Calu3 (cell line): ENCODE measurements at regions not wholly inside any gene's neighbourhood (a gene's known extent, or its start where the extent isn't known, plus 50 kb on each side); places are given as distances from the start of the nearest gene placed in this dataset.

Source experiments
- BruUV-seq: library from RNA; stranded (reverse); fragments of 400-500 nt; replicated peaks from 2 replicates; lab custom pipeline; 2021; lab: Mats Ljungman, UMichigan
- CTCF ChIA-PET: fragments of 300-600 bp; sonication (Branson Sonifier 250); formaldehyde crosslinking; loops from one replicate; lab custom pipeline; 2022; ENCODE audit warnings: antibody characterized with exemption; lab: Charles Lee
- DNase-seq: peaks from one replicate; pipeline ENCODE4 v3.0.0; 2022
- H3K27ac Mint-ChIP-seq: one replicate; pipeline ENCODE4 v1.8.0; 2022; ENCODE audit warnings: mixed read lengths; ENCODE audit not compliant: unreplicated experiment
- H3K27me3 Mint-ChIP-seq: one replicate; pipeline ENCODE4 v1.8.0; 2022; ENCODE audit warnings: mixed read lengths; ENCODE audit not compliant: unreplicated experiment
- H3K36me3 Mint-ChIP-seq: one replicate; pipeline ENCODE4 v1.8.0; 2022; ENCODE audit warnings: mild to moderate bottlenecking, moderate library complexity, mixed read lengths; ENCODE audit not compliant: insufficient read depth, unreplicated experiment
- H3K4me1 Mint-ChIP-seq: one replicate; pipeline ENCODE4 v1.8.0; 2022; ENCODE audit warnings: mild to moderate bottlenecking, low read depth, mixed read lengths; ENCODE audit not compliant: unreplicated experiment
- H3K4me3 Mint-ChIP-seq: one replicate; pipeline ENCODE4 v1.8.0; 2022; ENCODE audit warnings: mild to moderate bottlenecking, low read depth, moderate library complexity, mixed read lengths; ENCODE audit not compliant: unreplicated experiment
- H3K9me3 Mint-ChIP-seq: one replicate; pipeline ENCODE4 v1.8.0; 2022; ENCODE audit warnings: low read depth, mixed read lengths; ENCODE audit not compliant: unreplicated experiment
- CTCF ChIP-seq: fragments of 200-600 bp; IDR thresholded peaks from one replicate; pipeline ENCODE4 v1.8.0; 2022; ENCODE audit warnings: antibody characterized with exemption; ENCODE audit not compliant: unreplicated experiment
- intact Hi-C: fragments of 100-400 bp; cut with micrococcal nuclease; formaldehyde crosslinking; loops from one replicate; pipeline ENCODE4 v1.10.0; 2022; ENCODE audit not compliant: unreplicated experiment

- no peak for DNase-seq
- no peak for TF ChIP-seq CTCF
- BruUV-seq, result no TSS peak
- Mint-ChIP-seq H3K9me3 (no peaks in the 10 kb centered on the region), H3K4me3 (no peak overlapping the region), H3K27ac (no peak overlapping the region), H3K27me3 (no peaks in the 10 kb centered on the region), H3K36me3 (no peaks in the 10 kb centered on the region), H3K4me1 (no peaks in the 10 kb centered on the region)
- intact Hi-C loops, result no loop called here
- CTCF ChIA-PET, result no interaction called here
These were observed 435.5 kb downstream of the RAB38 start for GRCh38 chr11:87739766-87740165.

DNA sequence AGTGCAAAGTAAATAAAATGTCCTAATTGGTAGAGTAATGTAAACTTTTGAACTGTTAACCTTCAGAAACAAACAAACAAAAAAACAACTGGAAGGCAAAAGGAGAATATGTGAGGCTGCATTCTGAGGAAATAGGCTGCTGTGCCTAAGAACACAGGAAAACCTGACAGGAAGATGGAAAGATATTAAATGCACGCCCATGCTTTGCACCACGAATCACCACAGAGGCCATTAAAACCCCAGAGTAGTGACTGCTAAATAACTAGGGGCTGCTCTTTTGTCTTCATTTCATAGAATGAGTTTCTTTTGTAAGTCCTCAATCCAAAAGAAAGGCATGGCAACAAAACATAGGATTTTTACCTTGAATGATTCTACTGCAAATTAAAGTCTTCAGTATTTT, 436.0 kb downstream of the RAB38 start:
- CTCF ChIA-PET, result no interaction called here
- no peak overlapping the region for H3K4me3 Mint-ChIP-seq
- BruUV-seq, result no TSS peak
- no peak overlapping the region for H3K27ac Mint-ChIP-seq
- intact Hi-C loops, result no loop called here
- no peaks in the 10 kb centered on the region for H3K27me3 Mint-ChIP-seq
- H3K9me3 Mint-ChIP-seq, result no peaks in the 10 kb centered on the region
- TF ChIP-seq CTCF, result no peak
- H3K36me3 Mint-ChIP-seq, result no peaks in the 10 kb centered on the region
- no peak for DNase-seq
- H3K4me1 Mint-ChIP-seq, result no peaks in the 10 kb centered on the region

- Mint-ChIP-seq H3K9me3 (no peaks in the 10 kb centered on the region), H3K27ac (no peak overlapping the region), H3K4me1 (no peaks in the 10 kb centered on the region), H3K36me3 (no peaks in the 10 kb centered on the region), H3K4me3 (no peak overlapping the region), H3K27me3 (no peaks in the 10 kb centered on the region)
- no TSS peak for BruUV-seq
- intact Hi-C loops, result no loop called here
- no peak for DNase-seq
- TF ChIP-seq CTCF, result no peak
- CTCF ChIA-PET, result no interaction called here
These were observed 438.3 kb downstream of the RAB38 start for GRCh38 chr11:87736928-87737327.

GRCh38 chr11:87726506-87726905, 448.7 kb downstream of the RAB38 start:
- no TSS peak for BruUV-seq
- no peaks in the 10 kb centered on the region for H3K36me3 Mint-ChIP-seq
- no peak overlapping the region for H3K27ac Mint-ChIP-seq
- no peak for TF ChIP-seq CTCF
- no peaks in the 10 kb centered on the region for H3K9me3 Mint-ChIP-seq
- peaks cover 6% of the 10 kb centered on the region for H3K4me1 Mint-ChIP-seq
- H3K4me3 Mint-ChIP-seq, result no peak overlapping the region
- intact Hi-C loops, result loop anchor here (10.0 kb wide), 1 partner anchor 828 kb away; no protein-coding TSS in a partner anchor
- peaks cover 11% of the 10 kb centered on the region for H3K27me3 Mint-ChIP-seq
- no peak for DNase-seq
- CTCF ChIA-PET, result interaction anchor here (0.6 kb wide), 1 partner anchor 21 kb away, joined by 3 read pairs; no protein-coding TSS in a partner anchor
